T-cell (primary cell): ENCODE measurements at regions not wholly inside any gene's neighbourhood (a gene's known extent, or its start where the extent isn't known, plus 50 kb on each side); places are given as distances from the start of the nearest gene placed in this dataset.

Experiments used
- ATAC-seq, 4 experiments: fragments of 200-7000 bp in 3 of 4; fragments of 150-1000 bp in 1 of 4; cut with Tn5 transposase; replicated peaks in 1 of 4; 1 replicate in 3 of 4; 2 replicates in 1 of 4; pipeline ENCODE4 v1.10.0; 2021; ENCODE audit warnings: moderate library complexity in 3 of 4, mild to moderate bottlenecking in 2 of 4, moderate number of reproducible peaks in 1 of 4
- CTCF ChIA-PET, 2 donors: fragments of 300-600 bp; sonication (Branson Sonifier 250); formaldehyde crosslinking; loops; one replicate each; lab custom pipeline; 2022; ENCODE audit warnings: antibody characterized with exemption in 2 of 2; lab: Charles Lee
- POLR2A ChIA-PET, 2 donors: fragments of 300-600 bp; sonication (Branson Sonifier 250); formaldehyde crosslinking; loops; one replicate each; lab custom pipeline; 2022; ENCODE audit warnings: antibody characterized with exemption in 2 of 2; lab: Charles Lee
- DNase-seq, 35 experiments: peaks; one replicate each; pipeline versions ENCODE4 v3.0.0 to v3.0.0-alpha.2; 2013 to 2023
- H3K27ac ChIP-seq: one replicate; pipeline ENCODE4 v1.5.1; 2013; ENCODE audit warnings: low read length
- H3K27me3 ChIP-seq, 2 experiments: replicated peaks in 1 of 2; 1 replicate in 1 of 2; 2 replicates in 1 of 2; pipeline versions ENCODE4 v1.6.1 to v1.7.0; 2013; ENCODE audit warnings: low read length in 1 of 2, mixed read lengths in 1 of 2; ENCODE audit not compliant: control insufficient read depth in 2 of 2, insufficient read depth in 2 of 2; ENCODE audit errors: extremely low read depth in 1 of 2
- H3K36me3 ChIP-seq, 2 donors: 1 replicate in 1 of 2; 2 replicates in 1 of 2; pipeline versions ENCODE4 v1.6.1 to v1.7.0; 2013; ENCODE audit warnings: low read length in 1 of 2; ENCODE audit not compliant: control insufficient read depth in 2 of 2, insufficient read depth in 1 of 2; ENCODE audit errors: extremely low read depth in 1 of 2
- H3K4me1 ChIP-seq, 2 experiments: 1 replicate in 1 of 2; 2 replicates in 1 of 2; pipeline versions ENCODE4 v1.6.1 to v1.7.0; 2013; ENCODE audit warnings: low read length in 2 of 2, mixed read lengths in 1 of 2; ENCODE audit not compliant: insufficient read depth in 2 of 2, control insufficient read depth in 1 of 2; ENCODE audit errors: extremely low read depth in 1 of 2
- H3K4me3 ChIP-seq, 2 donors: 1 replicate in 1 of 2; 2 replicates in 1 of 2; pipeline versions ENCODE4 v1.5.1 to v1.7.0; 2013; ENCODE audit warnings: mild to moderate bottlenecking in 2 of 2, low read length in 1 of 2, moderate library complexity in 1 of 2; ENCODE audit not compliant: control insufficient read depth in 1 of 2; ENCODE audit errors: extremely low read depth in 1 of 2
- H3K9me3 ChIP-seq: 2 replicates; pipeline ENCODE4 v1.7.0; 2013
- H3K27ac Mint-ChIP-seq, 2 donors: one replicate each; pipeline ENCODE4 v1.8.0; 2020 to 2021; ENCODE audit warnings: mild to moderate bottlenecking in 2 of 2, mixed read lengths in 2 of 2
- H3K27me3 Mint-ChIP-seq, 2 donors: one replicate each; pipeline ENCODE4 v1.8.0; 2021 to 2022; ENCODE audit warnings: mixed read lengths in 2 of 2
- H3K36me3 Mint-ChIP-seq: one replicate; pipeline ENCODE4 v1.8.0; 2021; ENCODE audit warnings: mixed read lengths
- H3K4me1 Mint-ChIP-seq, 3 donors: one replicate each; pipeline ENCODE4 v1.8.0; 2020 to 2022; ENCODE audit warnings: mixed read lengths in 3 of 3, mild to moderate bottlenecking in 1 of 3
- H3K4me3 Mint-ChIP-seq, 3 donors: one replicate each; pipeline ENCODE4 v1.8.0; 2020 to 2022; ENCODE audit warnings: mild to moderate bottlenecking in 3 of 3, mixed read lengths in 3 of 3, moderate library complexity in 3 of 3
- H3K9me3 Mint-ChIP-seq, 3 donors: one replicate each; pipeline ENCODE4 v1.8.0; 2020 to 2022; ENCODE audit warnings: mixed read lengths in 3 of 3
- WGBS: methylation state at CpG from one replicate; pipeline ENCODE4 v1.1.5; 2013; ENCODE audit warnings: missing lambda C conversion rate; ENCODE audit not compliant: insufficient coverage; 5-methylcytosine and 5-hydroxymethylcytosine counted together

DNA sequence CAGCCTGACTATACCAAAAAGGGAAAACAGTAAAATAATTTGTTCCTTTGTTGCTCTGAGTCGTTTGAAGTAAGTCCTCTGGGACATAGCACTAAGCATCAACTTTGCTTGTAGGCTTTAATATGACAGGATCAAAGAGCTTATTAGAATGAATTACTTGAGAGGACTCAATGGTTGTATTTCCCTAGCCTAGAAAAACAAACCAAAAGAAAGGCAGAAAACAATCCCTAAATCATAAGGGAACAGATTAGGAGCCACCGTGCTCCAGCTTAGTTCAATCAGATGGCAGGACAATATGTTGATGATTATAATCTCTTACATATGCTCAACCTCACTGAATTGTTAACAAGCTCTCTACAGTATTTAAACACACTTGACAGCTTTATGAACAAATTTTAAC, 988.4 kb downstream of the FLRT2 start:
- CTCF ChIA-PET, result no interaction called here
- H3K27ac Mint-ChIP-seq, result no peak overlapping the region

DNA sequence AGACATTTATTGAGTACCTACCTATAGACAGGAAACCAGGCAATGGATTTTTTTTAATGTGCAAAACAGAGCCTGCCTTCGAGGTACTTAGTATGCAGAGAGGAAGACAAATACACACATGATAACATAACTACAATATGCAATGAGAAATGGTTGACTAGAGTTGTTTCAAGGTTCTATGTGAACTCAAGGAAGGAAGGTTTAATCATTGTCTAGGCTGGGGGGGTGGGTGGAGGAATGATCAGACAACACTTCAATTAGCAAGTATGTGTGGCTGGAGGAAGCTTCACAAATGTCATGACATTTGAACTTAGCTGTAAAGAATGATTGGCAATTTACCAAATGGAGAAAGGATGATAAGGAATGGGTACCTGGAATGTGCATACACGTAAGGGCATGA, 985.3 kb downstream of the FLRT2 start:
- Mint-ChIP-seq H3K27me3 (no peaks in the 10 kb centered on the region), H3K4me3 (no peak overlapping the region), H3K36me3 (no peaks in the 10 kb centered on the region), H3K9me3 (peaks cover 0 to 20% (median 0%) of the 10 kb centered on the region in 3 donors), H3K27ac (no peak overlapping the region), H3K4me1 (no peaks in the 10 kb centered on the region)
- Histone ChIP-seq H3K36me3 (no peaks in the 10 kb centered on the region), H3K4me1 (no peaks in the 10 kb centered on the region), H3K27me3 (no peaks in the 10 kb centered on the region), H3K9me3 (no peaks in the 10 kb centered on the region), H3K4me3 (no peak overlapping the region), H3K27ac (no peak overlapping the region)
- ChIA-PET CTCF (no interaction called here), POLR2A (no interaction called here)
- no peak for ATAC-seq
- 71% methylated on average over 1 of the region's 2 CpGs for WGBS
- no peak for DNase-seq

More for the DNA sequence above, 988.4 kb downstream of the FLRT2 start:
- no CpG with 5 or more reads among the region's 2 CpGs for WGBS
- ATAC-seq (no peak), DNase-seq (no peak)
- no peaks in the 10 kb centered on the region for H3K9me3 ChIP-seq
- Mint-ChIP-seq H3K36me3 (no peaks in the 10 kb centered on the region), H3K4me3 (no peak overlapping the region), H3K4me1 (no peaks in the 10 kb centered on the region), H3K27me3 (no peaks in the 10 kb centered on the region), H3K9me3 (peaks cover 0 to 11% (median 0%) of the 10 kb centered on the region in 3 donors)
- no peaks in the 10 kb centered on the region for H3K36me3 ChIP-seq
- POLR2A ChIA-PET, result interaction anchor here in 1 of 2 donors (0.6 kb wide), 1 partner anchor 74 kb away, joined by 3 read pairs; no protein-coding TSS in a partner anchor
- no peak overlapping the region for H3K4me3 ChIP-seq
- H3K4me1 ChIP-seq, result no peaks in the 10 kb centered on the region
- no peaks in the 10 kb centered on the region for H3K27me3 ChIP-seq
- H3K27ac ChIP-seq, result no peak overlapping the region

GRCh38 chr14:86513564-86513963, 983.6 kb downstream of the FLRT2 start:
- H3K4me1 ChIP-seq, result no peaks in the 10 kb centered on the region
- no peaks in the 10 kb centered on the region for H3K27me3 Mint-ChIP-seq
- no peak overlapping the region for H3K4me3 Mint-ChIP-seq
- H3K9me3 ChIP-seq, result no peaks in the 10 kb centered on the region
- H3K4me3 ChIP-seq, result no peak overlapping the region
- H3K36me3 Mint-ChIP-seq, result no peaks in the 10 kb centered on the region
- WGBS, result no CpG with 5 or more reads among the region's 3 CpGs
- H3K27ac ChIP-seq, result no peak overlapping the region
- H3K36me3 ChIP-seq, result no peaks in the 10 kb centered on the region
- no peaks in the 10 kb centered on the region for H3K27me3 ChIP-seq
- no peaks in the 10 kb centered on the region for H3K4me1 Mint-ChIP-seq
- CTCF ChIA-PET, result no interaction called here
- H3K27ac Mint-ChIP-seq, result no peak overlapping the region
- DNase-seq (no peak), ATAC-seq (no peak)
- peaks cover 0 to 21% (median 0%) of the 10 kb centered on the region in 3 donors for H3K9me3 Mint-ChIP-seq
- POLR2A ChIA-PET, result no interaction called here

- Mint-ChIP-seq H3K27me3 (no peaks in the 10 kb centered on the region), H3K36me3 (no peaks in the 10 kb centered on the region), H3K4me3 (no peak overlapping the region), H3K27ac (no peak overlapping the region), H3K9me3 (peaks cover 0 to 21% (median 0%) of the 10 kb centered on the region in 3 donors), H3K4me1 (no peaks in the 10 kb centered on the region)
- Histone ChIP-seq H3K4me1 (no peaks in the 10 kb centered on the region), H3K9me3 (no peaks in the 10 kb centered on the region), H3K27ac (no peak overlapping the region), H3K27me3 (no peaks in the 10 kb centered on the region), H3K36me3 (no peaks in the 10 kb centered on the region), H3K4me3 (no peak overlapping the region)
- POLR2A ChIA-PET, result no interaction called here
- ATAC-seq, result no peak
- CTCF ChIA-PET, result no interaction called here
- DNase-seq, result no peak
- 58% methylated on average over 2 of the region's 4 CpGs for WGBS
Observed at GRCh38 chr14:86513056-86513455, 983.1 kb downstream of the FLRT2 start.

- Mint-ChIP-seq H3K4me1 (no peaks in the 10 kb centered on the region), H3K27ac (no peak overlapping the region)
- no CpG with 5 or more reads among the region's 5 CpGs for WGBS
Observed at GRCh38 chr14:86510491-86510890, 980.5 kb downstream of the FLRT2 start.

GRCh38 chr14:86505808-86506207, 975.9 kb downstream of the FLRT2 start:
- Mint-ChIP-seq H3K4me1 (peaks cover 8 to 20% (median 11%) of the 10 kb centered on the region in 3 donors), H3K9me3 (peaks cover 0 to 10% (median 0%) of the 10 kb centered on the region in 3 donors), H3K27ac (no peak overlapping the region), H3K27me3 (no peaks in the 10 kb centered on the region), H3K4me3 (no peak overlapping the region), H3K36me3 (no peaks in the 10 kb centered on the region)
- Histone ChIP-seq H3K36me3 (no peaks in the 10 kb centered on the region), H3K27ac (no peak overlapping the region), H3K4me3 (no peak overlapping the region), H3K4me1 (peaks cover 0 to 5% of the 10 kb centered on the region in 2 experiments), H3K27me3 (no peaks in the 10 kb centered on the region), H3K9me3 (no peaks in the 10 kb centered on the region)
- ATAC-seq, result no peak
- no peak for DNase-seq
- POLR2A ChIA-PET, result no interaction called here
- CTCF ChIA-PET, result no interaction called here

More at GRCh38 chr14:86510491-86510890, 980.5 kb downstream of the FLRT2 start:
- CTCF ChIA-PET, result no interaction called here
- Mint-ChIP-seq H3K9me3 (peaks cover 0 to 15% (median 0%) of the 10 kb centered on the region in 3 donors), H3K36me3 (no peaks in the 10 kb centered on the region), H3K27me3 (no peaks in the 10 kb centered on the region), H3K4me3 (no peak overlapping the region)
- DNase-seq (no peak), ATAC-seq (no peak)
- H3K9me3 ChIP-seq, result no peaks in the 10 kb centered on the region
- H3K36me3 ChIP-seq, result no peaks in the 10 kb centered on the region
- no peaks in the 10 kb centered on the region for H3K27me3 ChIP-seq
- POLR2A ChIA-PET, result no interaction called here
- no peak overlapping the region for H3K4me3 ChIP-seq
- no peaks in the 10 kb centered on the region for H3K4me1 ChIP-seq
- H3K27ac ChIP-seq, result no peak overlapping the region

DNA sequence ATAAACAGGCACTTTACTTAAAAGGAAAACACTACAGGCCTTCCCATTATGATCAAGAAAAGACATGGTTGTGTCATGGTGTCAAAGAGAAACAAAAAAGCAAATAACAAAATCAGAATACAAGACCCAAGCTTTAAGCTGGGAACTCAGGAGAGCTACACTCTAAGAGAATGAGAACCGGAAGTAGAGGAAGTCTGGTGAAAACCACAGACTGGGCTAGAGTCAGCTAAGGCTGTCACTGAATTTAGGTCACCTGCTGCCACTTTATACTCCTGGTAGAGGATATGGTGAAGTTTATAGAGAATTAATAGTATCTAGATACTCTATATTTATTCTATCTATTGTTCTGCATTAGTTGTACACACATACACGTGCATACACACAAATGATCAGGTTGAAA, 971.7 kb downstream of the FLRT2 start:
- WGBS, result no CpG with 5 or more reads among the region's 2 CpGs
- H3K36me3 Mint-ChIP-seq, result no peaks in the 10 kb centered on the region

More for the DNA sequence above, 971.7 kb downstream of the FLRT2 start:
- Mint-ChIP-seq H3K9me3 (peaks cover 0 to 7% (median 2%) of the 10 kb centered on the region in 3 donors), H3K27ac (peak overlapping the region in 1 of 2 donors; percentile 20), H3K4me3 (peak overlapping the region in 1 of 3 donors; percentile 5), H3K27me3 (no peaks in the 10 kb centered on the region), H3K4me1 (peaks cover 13 to 27% (median 17%) of the 10 kb centered on the region in 3 donors)
- ChIA-PET POLR2A (no interaction called here), CTCF (no interaction called here)
- no peaks in the 10 kb centered on the region for H3K9me3 ChIP-seq
- H3K27me3 ChIP-seq, result no peaks in the 10 kb centered on the region
- no peak overlapping the region for H3K4me3 ChIP-seq
- ATAC-seq (peak in 3 of 4 experiments; percentile 47 to 56 (median 50)), DNase-seq (peak in 1 of 35 experiments; percentile 14)
- peaks cover 0 to 5% of the 10 kb centered on the region in 2 experiments for H3K4me1 ChIP-seq
- H3K27ac ChIP-seq, result no peak overlapping the region
- H3K36me3 ChIP-seq, result no peaks in the 10 kb centered on the region
